GM23338 (cell line): ENCODE measurements at regions not wholly inside any gene's neighbourhood (a gene's known extent, or its start where the extent isn't known, plus 50 kb on each side); places are given as distances from the start of the nearest gene placed in this dataset.

ENCODE experiments used
- CREB1 ChIP-seq: fragments of 250-450 bp; sonication (Bioruptor Pico); IDR thresholded peaks from 2 replicates; pipeline ENCODE4 v1.5.0; 2020; ENCODE audit warnings: low read depth, mild to moderate bottlenecking, moderate library complexity
- EZH2 ChIP-seq: fragments of 200-600 bp; sonication (generic); IDR thresholded peaks from one replicate; pipeline ENCODE4 v1.8.0; 2017; ENCODE audit warnings: antibody characterized with exemption, mild to moderate bottlenecking, low read depth; ENCODE audit not compliant: unreplicated experiment
- EZH2phosphoT487 ChIP-seq: fragments of 200-600 bp; sonication (generic); IDR thresholded peaks from one replicate; pipeline ENCODE4 v1.8.1; 2018; ENCODE audit warnings: antibody characterized with exemption; ENCODE audit not compliant: unreplicated experiment
- NANOG ChIP-seq: IDR thresholded peaks from 2 replicates; pipeline ENCODE4 v1.6.1; 2016; ENCODE audit warnings: antibody characterized with exemption, borderline replicate concordance
- POLR2AphosphoS5 ChIP-seq: IDR thresholded peaks from 2 replicates; pipeline ENCODE4 v1.6.1; 2016; ENCODE audit warnings: antibody characterized with exemption, low read depth
- STAT1 ChIP-seq: IDR thresholded peaks from one replicate; pipeline ENCODE4 v1.6.1; 2016; ENCODE audit warnings: antibody characterized with exemption; ENCODE audit not compliant: unreplicated experiment
- TF ChIP-seq, protein P1 (sequence below): IDR thresholded peaks from one replicate; pipeline ENCODE4 v1.6.1; 2018; ENCODE audit warnings: antibody characterized with exemption; ENCODE audit not compliant: unreplicated experiment
- TF ChIP-seq, protein P2 (sequence below), 2 experiments: fragments of 200-600 bp in 1 of 2; sonication (generic) in 1 of 2; conservative IDR thresholded peaks; 2 replicates each; pipeline versions ENCODE4 v1.5.1 to v1.6.1; 2016 to 2017; ENCODE audit warnings: antibody characterized with exemption in 2 of 2, low read depth in 2 of 2, mild to moderate bottlenecking in 2 of 2, moderate library complexity in 1 of 2
- TF ChIP-seq, protein P3 (sequence below): IDR thresholded peaks from 2 replicates; pipeline ENCODE4 v1.6.1; 2016; ENCODE audit warnings: antibody characterized with exemption

DNA sequence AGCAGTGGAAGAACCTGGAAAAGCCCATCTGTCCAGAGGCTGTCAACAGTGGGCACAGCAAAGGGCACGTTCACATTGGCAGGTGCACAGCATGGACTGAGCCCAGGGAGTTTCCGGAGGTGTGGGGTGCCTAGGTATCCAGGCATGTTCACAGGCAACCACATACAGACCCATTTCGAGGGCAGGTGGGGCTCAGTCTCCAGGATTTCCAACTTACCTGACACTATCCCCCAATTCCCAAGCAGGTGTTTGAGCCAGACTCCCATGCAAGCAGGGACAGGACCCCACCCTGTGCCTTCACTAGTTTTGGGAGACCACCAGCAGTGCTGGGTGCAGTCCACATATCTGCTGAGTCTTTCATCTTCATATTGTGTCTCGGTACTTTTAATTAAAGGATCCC is 65.0 kb upstream of the IRF2BP2 start:
- TF ChIP-seq, protein P1, sequence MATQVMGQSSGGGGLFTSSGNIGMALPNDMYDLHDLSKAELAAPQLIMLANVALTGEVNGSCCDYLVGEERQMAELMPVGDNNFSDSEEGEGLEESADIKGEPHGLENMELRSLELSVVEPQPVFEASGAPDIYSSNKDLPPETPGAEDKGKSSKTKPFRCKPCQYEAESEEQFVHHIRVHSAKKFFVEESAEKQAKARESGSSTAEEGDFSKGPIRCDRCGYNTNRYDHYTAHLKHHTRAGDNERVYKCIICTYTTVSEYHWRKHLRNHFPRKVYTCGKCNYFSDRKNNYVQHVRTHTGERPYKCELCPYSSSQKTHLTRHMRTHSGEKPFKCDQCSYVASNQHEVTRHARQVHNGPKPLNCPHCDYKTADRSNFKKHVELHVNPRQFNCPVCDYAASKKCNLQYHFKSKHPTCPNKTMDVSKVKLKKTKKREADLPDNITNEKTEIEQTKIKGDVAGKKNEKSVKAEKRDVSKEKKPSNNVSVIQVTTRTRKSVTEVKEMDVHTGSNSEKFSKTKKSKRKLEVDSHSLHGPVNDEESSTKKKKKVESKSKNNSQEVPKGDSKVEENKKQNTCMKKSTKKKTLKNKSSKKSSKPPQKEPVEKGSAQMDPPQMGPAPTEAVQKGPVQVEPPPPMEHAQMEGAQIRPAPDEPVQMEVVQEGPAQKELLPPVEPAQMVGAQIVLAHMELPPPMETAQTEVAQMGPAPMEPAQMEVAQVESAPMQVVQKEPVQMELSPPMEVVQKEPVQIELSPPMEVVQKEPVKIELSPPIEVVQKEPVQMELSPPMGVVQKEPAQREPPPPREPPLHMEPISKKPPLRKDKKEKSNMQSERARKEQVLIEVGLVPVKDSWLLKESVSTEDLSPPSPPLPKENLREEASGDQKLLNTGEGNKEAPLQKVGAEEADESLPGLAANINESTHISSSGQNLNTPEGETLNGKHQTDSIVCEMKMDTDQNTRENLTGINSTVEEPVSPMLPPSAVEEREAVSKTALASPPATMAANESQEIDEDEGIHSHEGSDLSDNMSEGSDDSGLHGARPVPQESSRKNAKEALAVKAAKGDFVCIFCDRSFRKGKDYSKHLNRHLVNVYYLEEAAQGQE = no peak
- TF ChIP-seq, protein P2, sequence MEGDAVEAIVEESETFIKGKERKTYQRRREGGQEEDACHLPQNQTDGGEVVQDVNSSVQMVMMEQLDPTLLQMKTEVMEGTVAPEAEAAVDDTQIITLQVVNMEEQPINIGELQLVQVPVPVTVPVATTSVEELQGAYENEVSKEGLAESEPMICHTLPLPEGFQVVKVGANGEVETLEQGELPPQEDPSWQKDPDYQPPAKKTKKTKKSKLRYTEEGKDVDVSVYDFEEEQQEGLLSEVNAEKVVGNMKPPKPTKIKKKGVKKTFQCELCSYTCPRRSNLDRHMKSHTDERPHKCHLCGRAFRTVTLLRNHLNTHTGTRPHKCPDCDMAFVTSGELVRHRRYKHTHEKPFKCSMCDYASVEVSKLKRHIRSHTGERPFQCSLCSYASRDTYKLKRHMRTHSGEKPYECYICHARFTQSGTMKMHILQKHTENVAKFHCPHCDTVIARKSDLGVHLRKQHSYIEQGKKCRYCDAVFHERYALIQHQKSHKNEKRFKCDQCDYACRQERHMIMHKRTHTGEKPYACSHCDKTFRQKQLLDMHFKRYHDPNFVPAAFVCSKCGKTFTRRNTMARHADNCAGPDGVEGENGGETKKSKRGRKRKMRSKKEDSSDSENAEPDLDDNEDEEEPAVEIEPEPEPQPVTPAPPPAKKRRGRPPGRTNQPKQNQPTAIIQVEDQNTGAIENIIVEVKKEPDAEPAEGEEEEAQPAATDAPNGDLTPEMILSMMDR (conservative IDR thresholded peaks at IDR 0.05; ENCODE audit: low read depth in 2 of 2) = no peak
- TF ChIP-seq POLR2AphosphoS5 (no peak), CREB1 (no peak), EZH2 (no peak), EZH2phosphoT487 (no peak), STAT1 (no peak), NANOG (no peak)
- TF ChIP-seq, protein P3, sequence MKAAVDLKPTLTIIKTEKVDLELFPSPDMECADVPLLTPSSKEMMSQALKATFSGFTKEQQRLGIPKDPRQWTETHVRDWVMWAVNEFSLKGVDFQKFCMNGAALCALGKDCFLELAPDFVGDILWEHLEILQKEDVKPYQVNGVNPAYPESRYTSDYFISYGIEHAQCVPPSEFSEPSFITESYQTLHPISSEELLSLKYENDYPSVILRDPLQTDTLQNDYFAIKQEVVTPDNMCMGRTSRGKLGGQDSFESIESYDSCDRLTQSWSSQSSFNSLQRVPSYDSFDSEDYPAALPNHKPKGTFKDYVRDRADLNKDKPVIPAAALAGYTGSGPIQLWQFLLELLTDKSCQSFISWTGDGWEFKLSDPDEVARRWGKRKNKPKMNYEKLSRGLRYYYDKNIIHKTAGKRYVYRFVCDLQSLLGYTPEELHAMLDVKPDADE = no peak
